KMS-11 (cell line): ENCODE measurements at regions not wholly inside any gene's neighbourhood (a gene's known extent, or its start where the extent isn't known, plus 50 kb on each side); places are given as distances from the start of the nearest gene placed in this dataset.

Experiments
- H2AFZ ChIP-seq: fragments of 200-600 bp; sonication (generic); 2 replicates; pipeline ENCODE4 v1.6.1; 2016; ENCODE audit warnings: antibody characterized with exemption, mixed run types, low read depth
- H3K27ac ChIP-seq: fragments of 200-600 bp; sonication (generic); 2 replicates; pipeline ENCODE4 v1.6.1; 2016; ENCODE audit warnings: mild to moderate bottlenecking, mixed run types
- H3K27me3 ChIP-seq: fragments of 200-600 bp; sonication (generic); 2 replicates; pipeline ENCODE4 v1.6.1; 2017; ENCODE audit warnings: mild to moderate bottlenecking, low read depth, mixed run types, moderate library complexity; ENCODE audit not compliant: insufficient read depth
- H3K36me3 ChIP-seq: fragments of 200-600 bp; sonication (generic); 2 replicates; pipeline ENCODE4 v1.6.1; 2017; ENCODE audit warnings: mild to moderate bottlenecking, mixed run types; ENCODE audit not compliant: insufficient read depth
- H3K4me1 ChIP-seq: fragments of 200-600 bp; sonication (generic); 2 replicates; pipeline ENCODE4 v1.6.1; 2016; ENCODE audit warnings: mild to moderate bottlenecking, low read depth, mixed run types; ENCODE audit not compliant: poor library complexity, severe bottlenecking
- H3K4me2 ChIP-seq: fragments of 200-600 bp; sonication (generic); 2 replicates; pipeline ENCODE4 v1.7.0; 2016; ENCODE audit warnings: mild to moderate bottlenecking, mixed run types
- H3K4me3 ChIP-seq: fragments of 200-600 bp; sonication (generic); IDR thresholded peaks from 2 replicates; pipeline ENCODE4 v1.6.1; 2017; ENCODE audit warnings: low read depth, low read length, mixed read lengths; ENCODE audit not compliant: insufficient read depth
- H3K79me2 ChIP-seq: fragments of 200-600 bp; sonication (generic); 2 replicates; pipeline ENCODE4 v1.6.1; 2016; ENCODE audit warnings: low read depth, mixed run types; ENCODE audit not compliant: insufficient read depth
- H3K9ac ChIP-seq: fragments of 200-600 bp; sonication (generic); 2 replicates; pipeline ENCODE4 v1.6.1; 2016; ENCODE audit warnings: mild to moderate bottlenecking, mixed run types
- H4K20me1 ChIP-seq: fragments of 200-600 bp; sonication (generic); 2 replicates; pipeline ENCODE4 v1.6.1; 2016; ENCODE audit warnings: mild to moderate bottlenecking, mixed run types; ENCODE audit not compliant: insufficient read depth
- CTCF ChIP-seq: fragments of 200-600 bp; sonication (generic); conservative IDR thresholded peaks from 2 replicates; pipeline ENCODE4 v1.6.1; 2017; ENCODE audit warnings: low read depth, mild to moderate bottlenecking, antibody characterized with exemption, low read length, moderate library complexity, mixed read lengths

- H3K27me3 ChIP-seq: peaks cover 81% of the 10 kb centered on the region
- no peaks in the 10 kb centered on the region for H3K36me3 ChIP-seq
- peak overlapping the region; percentile 7; the same call in 1 of the 2 replicates for H3K4me2 ChIP-seq
- H3K9ac ChIP-seq: no peak overlapping the region
- no peaks in the 10 kb centered on the region for H3K79me2 ChIP-seq
- no peaks in the 10 kb centered on the region for H4K20me1 ChIP-seq
- H3K27ac ChIP-seq: no peak overlapping the region
- H2AFZ ChIP-seq: no peak overlapping the region
- no peak overlapping the region for H3K4me3 ChIP-seq
- no peak for TF ChIP-seq CTCF
- peaks cover 21% of the 10 kb centered on the region for H3K4me1 ChIP-seq
These were observed 288.8 kb upstream of the NFE2L3 start for GRCh38 chr7:25863005-25863728.

GRCh38 chr7:25863729-25864110 is 288.3 kb upstream of the NFE2L3 start:
- no peak overlapping the region for H3K4me3 ChIP-seq

GRCh38 chr7:25864511-25864910 is 287.5 kb upstream of the NFE2L3 start:
- Histone ChIP-seq H3K4me3 (no peak overlapping the region), H3K4me1 (peaks cover 21% of the 10 kb centered on the region), H2AFZ (no peak overlapping the region), H3K4me2 (no peak overlapping the region), H3K79me2 (no peaks in the 10 kb centered on the region), H3K27ac (no peak overlapping the region), H4K20me1 (no peaks in the 10 kb centered on the region), H3K36me3 (no peaks in the 10 kb centered on the region), H3K27me3 (peaks cover 68% of the 10 kb centered on the region), H3K9ac (no peak overlapping the region)
- TF ChIP-seq CTCF: no peak

More at GRCh38 chr7:25863729-25864110, 288.3 kb upstream of the NFE2L3 start:
- H4K20me1 ChIP-seq: no peaks in the 10 kb centered on the region
- H3K4me1 ChIP-seq: peaks cover 21% of the 10 kb centered on the region
- H3K27ac ChIP-seq: no peak overlapping the region
- no peak overlapping the region for H3K4me2 ChIP-seq
- H2AFZ ChIP-seq: no peak overlapping the region
- H3K9ac ChIP-seq: no peak overlapping the region
- H3K27me3 ChIP-seq: peaks cover 76% of the 10 kb centered on the region
- no peak for TF ChIP-seq CTCF
- H3K79me2 ChIP-seq: no peaks in the 10 kb centered on the region
- H3K36me3 ChIP-seq: no peaks in the 10 kb centered on the region

DNA sequence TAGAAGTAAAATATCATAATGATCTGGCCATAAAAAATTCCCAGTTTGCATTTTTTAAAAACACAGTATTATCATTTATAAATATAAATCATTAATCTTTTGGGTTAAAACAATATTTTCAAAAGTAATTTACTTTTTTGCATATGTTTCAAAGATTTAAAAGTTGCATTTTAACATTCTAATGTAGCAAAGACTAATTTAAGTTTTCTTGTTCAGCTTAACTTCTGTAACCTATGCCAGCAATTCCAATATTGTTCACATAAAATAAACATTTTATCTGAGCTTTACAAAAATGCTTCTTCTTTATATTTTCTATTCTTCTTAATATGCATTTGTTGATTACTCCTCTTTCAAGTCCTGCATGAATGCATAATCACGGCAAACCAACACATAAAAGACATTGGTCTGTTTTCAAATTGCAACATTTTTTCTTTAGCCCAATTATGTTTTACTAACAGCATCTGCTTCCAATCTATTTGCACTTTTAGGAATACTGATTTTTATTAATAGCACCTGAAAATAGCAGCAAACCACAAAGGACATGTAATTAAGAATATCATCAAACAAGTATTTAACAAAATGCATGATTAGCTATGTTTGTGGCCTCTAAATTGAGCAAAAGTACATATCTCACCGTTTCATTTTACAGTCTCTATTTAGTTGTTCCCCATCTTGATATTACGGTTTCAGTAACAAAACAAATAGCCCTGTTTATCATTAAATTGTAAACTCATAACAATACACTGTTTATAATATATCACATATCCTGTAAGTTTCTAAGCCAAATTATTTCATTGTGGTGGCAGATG is 286.9 kb upstream of the NFE2L3 start:
- Histone ChIP-seq H4K20me1 (no peaks in the 10 kb centered on the region), H3K27me3 (peaks cover 62% of the 10 kb centered on the region), H3K27ac (no peak overlapping the region), H3K4me3 (no peak overlapping the region), H3K4me2 (no peak overlapping the region), H3K4me1 (peaks cover 21% of the 10 kb centered on the region), H3K9ac (no peak overlapping the region), H2AFZ (no peak overlapping the region), H3K79me2 (no peaks in the 10 kb centered on the region), H3K36me3 (no peaks in the 10 kb centered on the region)
- no peak for TF ChIP-seq CTCF
